ENCODE measurements at regions not wholly inside any gene's neighbourhood (a gene's known extent, or its start where the extent isn't known, plus 50 kb on each side); places are given as distances from the start of the nearest gene placed in this dataset.

- no peaks in the 10 kb centered on the region for H4K20me1 ChIP-seq (ENCODE audit: insufficient read depth, low read length)
- no peaks in the 10 kb centered on the region for H3K9me2 ChIP-seq (replicated peaks; ENCODE audit: insufficient read depth, low read length)
- no peak overlapping the region for H3K4me3 ChIP-seq (ENCODE audit: low read length)
- TF ChIP-seq EZH2phosphoT487 (IDR thresholded peaks at IDR 0.05; ENCODE audit: low read length), result no peak
- no peak for TF ChIP-seq CTCF (IDR thresholded peaks at IDR 0.05; ENCODE audit: low read length)
- H3K36me3 ChIP-seq (replicated peaks; ENCODE audit: insufficient read depth, low read length), result no peaks in the 10 kb centered on the region
- no peak overlapping the region for H3K9ac ChIP-seq (ENCODE audit: low read length)
- no peak for DNase-seq
- no peaks in the 10 kb centered on the region for H3K9me3 ChIP-seq (replicated peaks; ENCODE audit: insufficient read depth, low read length)
- H3K27me3 ChIP-seq (replicated peaks; ENCODE audit: insufficient read depth, low read length), result no peaks in the 10 kb centered on the region
- H3K27ac ChIP-seq (ENCODE audit: low read length), result no peak overlapping the region
- H3K4me1 ChIP-seq (ENCODE audit: low read length), result no peaks in the 10 kb centered on the region
- no peaks in the 10 kb centered on the region for H3F3A ChIP-seq (ENCODE audit: insufficient read depth, low read length)
- H2AFZ ChIP-seq (ENCODE audit: low read length), result no peak overlapping the region
- H3K4me2 ChIP-seq (ENCODE audit: low read depth, low read length), result no peak overlapping the region
- H3K79me2 ChIP-seq (ENCODE audit: low read length), result no peaks in the 10 kb centered on the region
Observed at GRCh38 chr13:63605403-63605802, 2189.8 kb upstream of the PCDH20 start.

- TF ChIP-seq EZH2 (optimal IDR thresholded peaks at IDR 0.05; ENCODE audit: low read depth, low read length) (no peak), EZH2phosphoT487 (IDR thresholded peaks at IDR 0.05; ENCODE audit: low read length) (no peak), CTCF (IDR thresholded peaks at IDR 0.05; ENCODE audit: low read length) (no peak)
- no peak for DNase-seq
- H3K27me3 ChIP-seq (replicated peaks; ENCODE audit: insufficient read depth, low read length), result no peaks in the 10 kb centered on the region
- no peaks in the 10 kb centered on the region for H3F3A ChIP-seq (ENCODE audit: insufficient read depth, low read length)
- H2AFZ ChIP-seq (ENCODE audit: low read length), result no peak overlapping the region
- no peak overlapping the region for H3K27ac ChIP-seq (ENCODE audit: low read length)
- no peak overlapping the region for H3K9ac ChIP-seq (ENCODE audit: low read length)
- H3K36me3 ChIP-seq (replicated peaks; ENCODE audit: insufficient read depth, low read length), result no peaks in the 10 kb centered on the region
- no peaks in the 10 kb centered on the region for H3K79me2 ChIP-seq (ENCODE audit: low read length)
- H3K4me3 ChIP-seq (ENCODE audit: low read length), result no peak overlapping the region
- H3K9me2 ChIP-seq (replicated peaks; ENCODE audit: insufficient read depth, low read length), result no peaks in the 10 kb centered on the region
- no peaks in the 10 kb centered on the region for H3K9me3 ChIP-seq (replicated peaks; ENCODE audit: insufficient read depth, low read length)
- no peaks in the 10 kb centered on the region for H4K20me1 ChIP-seq (ENCODE audit: insufficient read depth, low read length)
- H3K4me1 ChIP-seq (ENCODE audit: low read length), result no peaks in the 10 kb centered on the region
- H3K4me2 ChIP-seq (ENCODE audit: low read depth, low read length), result no peak overlapping the region
Observed at GRCh38 chr13:63595811-63596210, 2180.2 kb upstream of the PCDH20 start.

- H3K4me2 ChIP-seq (ENCODE audit: low read depth, low read length), result no peak overlapping the region
- H3F3A ChIP-seq (ENCODE audit: insufficient read depth, low read length), result no peaks in the 10 kb centered on the region
- H2AFZ ChIP-seq (ENCODE audit: low read length), result no peak overlapping the region
- H3K27ac ChIP-seq (ENCODE audit: low read length), result no peak overlapping the region
- no peak for TF ChIP-seq EZH2 (optimal IDR thresholded peaks at IDR 0.05; ENCODE audit: low read depth, low read length)
- H3K79me2 ChIP-seq (ENCODE audit: low read length), result no peaks in the 10 kb centered on the region
- no peaks in the 10 kb centered on the region for H3K9me2 ChIP-seq (replicated peaks; ENCODE audit: insufficient read depth, low read length)
- H4K20me1 ChIP-seq (ENCODE audit: insufficient read depth, low read length), result no peaks in the 10 kb centered on the region
- no peaks in the 10 kb centered on the region for H3K9me3 ChIP-seq (replicated peaks; ENCODE audit: insufficient read depth, low read length)
- no peaks in the 10 kb centered on the region for H3K36me3 ChIP-seq (replicated peaks; ENCODE audit: insufficient read depth, low read length)
- DNase-seq, result no peak
- H3K4me1 ChIP-seq (ENCODE audit: low read length), result no peaks in the 10 kb centered on the region
- H3K27me3 ChIP-seq (replicated peaks; ENCODE audit: insufficient read depth, low read length), result no peaks in the 10 kb centered on the region
- no peak overlapping the region for H3K4me3 ChIP-seq (ENCODE audit: low read length)
- H3K9ac ChIP-seq (ENCODE audit: low read length), result no peak overlapping the region
Observed at GRCh38 chr13:63586467-63586866, 2170.8 kb upstream of the PCDH20 start.

GRCh38 chr13:63578796-63579195 is 2163.1 kb upstream of the PCDH20 start:
- no peaks in the 10 kb centered on the region for H3K79me2 ChIP-seq (ENCODE audit: low read length)
- no peaks in the 10 kb centered on the region for H3K9me3 ChIP-seq (replicated peaks; ENCODE audit: insufficient read depth, low read length)

More at GRCh38 chr13:63578796-63579195, 2163.1 kb upstream of the PCDH20 start:
- Histone ChIP-seq H4K20me1 (ENCODE audit: insufficient read depth, low read length) (no peaks in the 10 kb centered on the region), H2AFZ (ENCODE audit: low read length) (no peak overlapping the region), H3K4me3 (ENCODE audit: low read length) (no peak overlapping the region), H3K27me3 (replicated peaks; ENCODE audit: insufficient read depth, low read length) (no peaks in the 10 kb centered on the region), H3K9ac (ENCODE audit: low read length) (no peak overlapping the region), H3F3A (ENCODE audit: insufficient read depth, low read length) (no peaks in the 10 kb centered on the region), H3K4me2 (ENCODE audit: low read depth, low read length) (no peak overlapping the region), H3K4me1 (ENCODE audit: low read length) (no peaks in the 10 kb centered on the region), H3K36me3 (replicated peaks; ENCODE audit: insufficient read depth, low read length) (no peaks in the 10 kb centered on the region), H3K27ac (ENCODE audit: low read length) (no peak overlapping the region), H3K9me2 (replicated peaks; ENCODE audit: insufficient read depth, low read length) (no peaks in the 10 kb centered on the region)
- no peak for DNase-seq
- TF ChIP-seq EZH2phosphoT487 (IDR thresholded peaks at IDR 0.05; ENCODE audit: low read length) (no peak), EZH2 (optimal IDR thresholded peaks at IDR 0.05; ENCODE audit: low read depth, low read length) (no peak), CTCF (IDR thresholded peaks at IDR 0.05; ENCODE audit: low read length) (no peak)

Measured in MM.1S (cell line).